MM.1S (cell line): ENCODE measurements at regions not wholly inside any gene's neighbourhood (a gene's known extent, or its start where the extent isn't known, plus 50 kb on each side); places are given as distances from the start of the nearest gene placed in this dataset.

ENCODE experiments used
- DNase-seq: peaks from one replicate; pipeline ENCODE4 v3.0.0-alpha.2; 2015
- H2AFZ ChIP-seq: fragments of 300-600 bp; sonication (generic); 2 replicates; pipeline ENCODE4 v1.6.0; 2016; ENCODE audit warnings: antibody characterized with exemption, low read length
- H3F3A ChIP-seq: fragments of 300-600 bp; sonication (generic); 2 replicates; pipeline ENCODE4 v1.6.1; 2016; ENCODE audit warnings: mild to moderate bottlenecking, antibody characterized with exemption, low read length, moderate library complexity, mixed read lengths; ENCODE audit not compliant: insufficient read depth
- H3K27ac ChIP-seq: fragments of 300-600 bp; sonication (generic); 2 replicates; pipeline ENCODE4 v1.5.1; 2016; ENCODE audit warnings: mild to moderate bottlenecking, low read length
- H3K27me3 ChIP-seq: fragments of 300-600 bp; sonication (generic); replicated peaks from 2 replicates; pipeline ENCODE4 v1.6.0; 2016; ENCODE audit warnings: low read length; ENCODE audit not compliant: insufficient read depth
- H3K36me3 ChIP-seq: fragments of 300-600 bp; sonication (generic); replicated peaks from 2 replicates; pipeline ENCODE4 v1.6.1; 2016; ENCODE audit warnings: mild to moderate bottlenecking, low read length, mixed read lengths; ENCODE audit not compliant: insufficient read depth
- H3K4me1 ChIP-seq: fragments of 300-600 bp; sonication (generic); 2 replicates; pipeline ENCODE4 v1.6.1; 2016; ENCODE audit warnings: low read length, mixed read lengths
- H3K4me2 ChIP-seq: fragments of 300-600 bp; sonication (generic); 2 replicates; pipeline ENCODE4 v1.6.0; 2016; ENCODE audit warnings: low read depth, low read length
- H3K4me3 ChIP-seq: fragments of 300-600 bp; sonication (generic); 2 replicates; pipeline ENCODE4 v1.5.1; 2016; ENCODE audit warnings: low read length, mixed read lengths
- H3K79me2 ChIP-seq: fragments of 300-600 bp; sonication (generic); 2 replicates; pipeline ENCODE4 v1.6.1; 2016; ENCODE audit warnings: mixed run types, low read length, mixed read lengths
- H3K9ac ChIP-seq: fragments of 300-600 bp; sonication (generic); 2 replicates; pipeline ENCODE4 v1.6.1; 2016; ENCODE audit warnings: low read length, mixed read lengths
- H3K9me2 ChIP-seq: fragments of 300-600 bp; sonication (generic); replicated peaks from 2 replicates; pipeline ENCODE4 v1.6.1; 2016; ENCODE audit warnings: mild to moderate bottlenecking, low read length, mixed read lengths; ENCODE audit not compliant: insufficient read depth
- H3K9me3 ChIP-seq: fragments of 300-600 bp; sonication (generic); replicated peaks from 2 replicates; pipeline ENCODE4 v1.6.1; 2016; ENCODE audit warnings: mild to moderate bottlenecking, low read length, mixed read lengths; ENCODE audit not compliant: insufficient read depth
- H4K20me1 ChIP-seq: fragments of 300-600 bp; sonication (generic); 2 replicates; pipeline ENCODE4 v1.6.1; 2016; ENCODE audit warnings: mild to moderate bottlenecking, low read length, moderate library complexity, mixed read lengths; ENCODE audit not compliant: insufficient read depth
- CTCF ChIP-seq: fragments of 300-600 bp; sonication (generic); IDR thresholded peaks from 2 replicates; pipeline ENCODE4 v1.5.1; 2016; ENCODE audit warnings: antibody characterized with exemption, low read length, mixed read lengths
- EZH2 ChIP-seq: fragments of 300-600 bp; sonication (generic); optimal IDR thresholded peaks from 2 replicates; pipeline ENCODE3; 2017; ENCODE audit warnings: low read depth, mild to moderate bottlenecking, antibody characterized with exemption, low read length, mixed read lengths
- EZH2phosphoT487 ChIP-seq: fragments of 300-600 bp; sonication (generic); IDR thresholded peaks from 2 replicates; pipeline ENCODE4 v1.6.1; 2018; ENCODE audit warnings: antibody characterized with exemption, low read length

- no peak overlapping the region for H3K4me3 ChIP-seq
- no peaks in the 10 kb centered on the region for H3K79me2 ChIP-seq
- H3K9ac ChIP-seq = no peak overlapping the region
- no peaks in the 10 kb centered on the region for H3K9me3 ChIP-seq
- no peaks in the 10 kb centered on the region for H3K27me3 ChIP-seq
- no peak for DNase-seq
- H3F3A ChIP-seq = no peaks in the 10 kb centered on the region
- no peak overlapping the region for H2AFZ ChIP-seq
- H3K9me2 ChIP-seq = no peaks in the 10 kb centered on the region
- H3K36me3 ChIP-seq = no peaks in the 10 kb centered on the region
- no peaks in the 10 kb centered on the region for H4K20me1 ChIP-seq
- H3K4me2 ChIP-seq = no peak overlapping the region
- no peaks in the 10 kb centered on the region for H3K4me1 ChIP-seq
- TF ChIP-seq EZH2 (no peak), EZH2phosphoT487 (no peak), CTCF (no peak)
- no peak overlapping the region for H3K27ac ChIP-seq
Measured at GRCh38 chrX:116972362-116972761, 509.6 kb upstream of the CT83 start.

- Histone ChIP-seq H4K20me1 (no peaks in the 10 kb centered on the region), H3F3A (no peaks in the 10 kb centered on the region), H3K9ac (no peak overlapping the region), H3K27me3 (no peaks in the 10 kb centered on the region), H3K4me2 (no peak overlapping the region), H3K36me3 (no peaks in the 10 kb centered on the region), H3K4me3 (no peak overlapping the region), H3K9me2 (no peaks in the 10 kb centered on the region), H3K4me1 (no peaks in the 10 kb centered on the region), H3K9me3 (no peaks in the 10 kb centered on the region), H3K27ac (no peak overlapping the region), H2AFZ (no peak overlapping the region), H3K79me2 (no peaks in the 10 kb centered on the region)
- TF ChIP-seq EZH2 (no peak), CTCF (0 out of 2 replicates have a peak, but pooled peaks have one; percentile 6), EZH2phosphoT487 (no peak)
- no peak for DNase-seq
Measured at GRCh38 chrX:116961872-116962582, 499.3 kb upstream of the CT83 start.

GRCh38 chrX:116930311-116930710 lies 467.5 kb upstream of the CT83 start:
- DNase-seq = no peak
- Histone ChIP-seq H3K9me2 (no peaks in the 10 kb centered on the region), H3K79me2 (no peaks in the 10 kb centered on the region), H3K4me2 (no peak overlapping the region), H2AFZ (no peak overlapping the region), H3K9me3 (no peaks in the 10 kb centered on the region), H3K4me3 (no peak overlapping the region), H3K36me3 (no peaks in the 10 kb centered on the region), H3K27ac (no peak overlapping the region), H3F3A (no peaks in the 10 kb centered on the region), H4K20me1 (no peaks in the 10 kb centered on the region), H3K4me1 (no peaks in the 10 kb centered on the region), H3K9ac (no peak overlapping the region), H3K27me3 (no peaks in the 10 kb centered on the region)
- TF ChIP-seq EZH2phosphoT487 (no peak), EZH2 (no peak), CTCF (no peak)
